Gastroesophageal sphincter (tissue), 3 donors: ENCODE measurements at regions not wholly inside any gene's neighbourhood (a gene's known extent, or its start where the extent isn't known, plus 50 kb on each side); places are given as distances from the start of the nearest gene placed in this dataset.

Experiments
- CTCF ChIP-seq, 4 experiments: fragments of 200-600 bp in 2 of 4; fragments of 450-650 bp in 2 of 4; sonication (generic) in 1 of 4; IDR thresholded peaks; one replicate each; pipeline ENCODE4 v1.5.1; 2017 to 2019; ENCODE audit warnings: antibody characterized with exemption in 4 of 4, mild to moderate bottlenecking in 2 of 4, moderate library complexity in 2 of 4
- POLR2A ChIP-seq, 2 donors: fragments of 450-650 bp; IDR thresholded peaks; one replicate each; pipeline ENCODE4 v1.6.1; 2017; ENCODE audit warnings: antibody characterized with exemption in 2 of 2, mild to moderate bottlenecking in 2 of 2, moderate library complexity in 1 of 2

GRCh38 chr1:105492921-105493320 is 1563.6 kb upstream of the PRMT6 start:
- TF ChIP-seq CTCF (IDR thresholded peaks at IDR 0.05) (no peak), POLR2A (IDR thresholded peaks at IDR 0.05) (no peak)
